RWPE1 (cell line): ENCODE measurements at regions not wholly inside any gene's neighbourhood (a gene's known extent, or its start where the extent isn't known, plus 50 kb on each side); places are given as distances from the start of the nearest gene placed in this dataset.

Experiments
- CTCF ChIA-PET: fragments of 350-600 bp; sonication (Branson Sonifier 250); formaldehyde crosslinking; extraction: SDS; loops from one replicate; lab custom pipeline; 2021; lab: Yijun Ruan, JAX
- POLR2A ChIA-PET: fragments of 400-600 bp; formaldehyde crosslinking; extraction: SDS; loops from one replicate; lab custom pipeline; 2020; ENCODE audit warnings: antibody characterized with exemption; ENCODE audit not compliant: low non-redundant PET; lab: Yijun Ruan, JAX
- DNase-seq: peaks from one replicate; pipeline ENCODE4 v3.0.0; 2012; ENCODE audit warnings: low spot score
- H3K27ac ChIP-seq: fragments of 450-650 bp; 2 replicates; pipeline ENCODE4 v1.5.1; 2017
- TF ChIP-seq, protein P1 (sequence below): fragments of 450-650 bp; conservative IDR thresholded peaks from 2 replicates; pipeline ENCODE4 v1.5.1; 2017; ENCODE audit warnings: low read depth, mild to moderate bottlenecking

DNA sequence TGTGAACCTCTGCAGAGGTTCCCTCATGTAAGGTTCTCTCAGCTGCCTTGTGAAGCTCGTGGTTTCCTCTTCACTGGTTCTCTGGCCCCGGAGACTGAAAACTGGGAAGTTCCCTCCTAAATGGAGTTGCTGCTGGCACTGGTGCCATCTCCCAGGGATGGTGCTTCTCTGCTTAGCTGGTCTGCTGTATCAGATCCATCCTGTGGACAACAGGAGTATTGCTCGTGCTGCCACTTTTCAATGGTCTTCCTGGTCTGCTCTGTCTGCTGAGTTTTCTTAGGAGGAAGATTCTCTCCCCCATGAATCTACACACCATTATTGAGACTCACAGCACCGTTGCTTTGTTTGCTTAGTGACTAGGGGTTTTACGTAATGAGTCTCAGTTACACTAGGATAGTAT lies 247.8 kb downstream of the OTUD1 start:
- TF ChIP-seq, protein P1, sequence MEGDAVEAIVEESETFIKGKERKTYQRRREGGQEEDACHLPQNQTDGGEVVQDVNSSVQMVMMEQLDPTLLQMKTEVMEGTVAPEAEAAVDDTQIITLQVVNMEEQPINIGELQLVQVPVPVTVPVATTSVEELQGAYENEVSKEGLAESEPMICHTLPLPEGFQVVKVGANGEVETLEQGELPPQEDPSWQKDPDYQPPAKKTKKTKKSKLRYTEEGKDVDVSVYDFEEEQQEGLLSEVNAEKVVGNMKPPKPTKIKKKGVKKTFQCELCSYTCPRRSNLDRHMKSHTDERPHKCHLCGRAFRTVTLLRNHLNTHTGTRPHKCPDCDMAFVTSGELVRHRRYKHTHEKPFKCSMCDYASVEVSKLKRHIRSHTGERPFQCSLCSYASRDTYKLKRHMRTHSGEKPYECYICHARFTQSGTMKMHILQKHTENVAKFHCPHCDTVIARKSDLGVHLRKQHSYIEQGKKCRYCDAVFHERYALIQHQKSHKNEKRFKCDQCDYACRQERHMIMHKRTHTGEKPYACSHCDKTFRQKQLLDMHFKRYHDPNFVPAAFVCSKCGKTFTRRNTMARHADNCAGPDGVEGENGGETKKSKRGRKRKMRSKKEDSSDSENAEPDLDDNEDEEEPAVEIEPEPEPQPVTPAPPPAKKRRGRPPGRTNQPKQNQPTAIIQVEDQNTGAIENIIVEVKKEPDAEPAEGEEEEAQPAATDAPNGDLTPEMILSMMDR = no peak
- DNase-seq = no peak
- H3K27ac ChIP-seq = no peak overlapping the region
- POLR2A ChIA-PET = no interaction called here
- CTCF ChIA-PET = no interaction called here

DNA sequence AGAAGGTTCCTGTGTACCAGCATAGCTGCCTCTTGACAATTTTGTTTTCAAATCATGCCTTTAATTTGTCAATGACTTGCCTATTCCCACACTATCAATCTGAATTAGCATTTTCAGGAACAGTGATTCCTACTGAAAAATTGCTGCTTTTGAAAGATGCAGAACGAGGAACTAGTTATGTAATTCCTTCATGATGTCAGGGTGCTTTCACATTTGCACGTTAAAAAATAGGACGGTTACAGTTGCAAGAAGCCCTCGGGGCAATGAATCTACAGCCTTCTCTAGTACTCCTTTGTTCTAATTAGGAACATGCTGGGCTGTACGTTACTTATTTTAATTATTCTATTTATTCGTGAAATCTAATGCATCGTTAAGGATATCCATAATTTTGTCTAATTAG lies 253.9 kb downstream of the OTUD1 start:
- ChIA-PET POLR2A (no interaction called here), CTCF (interaction anchor here (0.5 kb wide), 1 partner anchor 502 kb away, joined by 4 read pairs; no protein-coding TSS in a partner anchor)
- H3K27ac ChIP-seq = no peak overlapping the region
- DNase-seq = no peak
- TF ChIP-seq, protein P1 = no peak

DNA sequence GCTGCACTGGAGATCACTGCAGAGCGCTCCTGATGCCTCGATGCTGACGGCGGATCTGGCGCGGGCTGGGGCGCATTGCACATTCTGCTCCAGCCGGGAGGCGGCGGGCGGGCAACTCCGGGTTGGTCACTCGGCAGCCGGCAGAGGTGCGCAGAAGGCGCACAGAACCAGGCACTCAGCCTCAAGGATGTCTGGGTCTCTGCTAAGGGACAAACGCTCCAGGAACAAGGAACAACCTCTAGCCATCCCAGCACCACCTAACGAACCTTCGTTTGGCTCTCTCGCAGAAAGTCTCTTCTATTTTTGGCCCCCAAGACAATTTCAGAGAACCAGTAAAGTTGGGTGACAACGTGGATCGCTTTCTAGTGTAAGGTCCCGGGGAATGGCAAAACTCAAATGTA lies 254.6 kb downstream of the OTUD1 start:
- TF ChIP-seq, protein P1 = no peak
- ChIA-PET CTCF (no interaction called here), POLR2A (no interaction called here)
- H3K27ac ChIP-seq = no peak overlapping the region
- DNase-seq = no peak

DNA sequence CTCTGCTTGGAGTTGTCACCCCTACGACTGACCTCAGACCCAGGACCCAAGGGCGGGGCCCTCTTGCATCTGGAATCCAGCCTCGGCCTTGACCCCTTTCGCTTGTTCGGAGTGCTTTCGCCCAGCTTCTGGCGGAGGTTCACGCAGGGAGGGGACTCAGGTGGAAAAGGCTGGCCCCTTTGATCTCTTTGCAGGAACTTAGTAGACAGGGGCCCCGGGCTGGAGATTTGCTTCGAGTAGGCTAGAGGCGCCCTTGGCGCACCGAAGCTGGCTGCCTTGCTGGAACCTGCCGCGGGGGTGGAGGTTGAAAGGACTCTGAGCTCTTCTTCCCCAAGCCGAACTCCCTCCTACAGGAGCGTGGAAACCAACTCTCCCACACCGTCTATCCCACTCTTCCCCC lies 255.1 kb downstream of the OTUD1 start:
- TF ChIP-seq, protein P1 = no peak
- ChIA-PET CTCF (no interaction called here), POLR2A (no interaction called here)
- no peak overlapping the region for H3K27ac ChIP-seq
- DNase-seq = no peak

DNA sequence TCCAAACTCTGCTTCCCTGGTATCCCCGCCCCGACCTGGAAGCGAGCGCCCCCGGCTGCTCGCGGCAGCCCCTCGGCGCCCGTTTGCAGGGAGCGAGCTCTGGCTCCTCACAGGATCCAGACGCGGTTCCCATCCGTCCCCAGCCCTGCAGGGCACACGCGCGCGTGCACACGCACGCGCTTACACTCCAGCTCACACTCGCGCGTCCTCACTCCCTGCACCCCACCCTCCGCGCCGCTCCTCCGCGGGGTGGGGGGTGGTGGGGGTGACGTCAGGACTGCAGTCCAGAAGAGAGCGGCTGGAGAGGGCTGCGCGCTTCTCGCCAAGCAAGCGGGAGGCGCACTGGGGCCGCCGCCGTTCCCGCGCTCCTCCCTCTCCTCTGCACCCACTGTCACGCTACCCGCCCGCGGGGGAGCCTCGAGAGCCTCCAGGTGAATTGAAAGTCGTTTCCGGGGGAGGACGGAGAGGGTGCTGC lies 255.6 kb downstream of the OTUD1 start:
- TF ChIP-seq, protein P1 = no peak

DNA sequence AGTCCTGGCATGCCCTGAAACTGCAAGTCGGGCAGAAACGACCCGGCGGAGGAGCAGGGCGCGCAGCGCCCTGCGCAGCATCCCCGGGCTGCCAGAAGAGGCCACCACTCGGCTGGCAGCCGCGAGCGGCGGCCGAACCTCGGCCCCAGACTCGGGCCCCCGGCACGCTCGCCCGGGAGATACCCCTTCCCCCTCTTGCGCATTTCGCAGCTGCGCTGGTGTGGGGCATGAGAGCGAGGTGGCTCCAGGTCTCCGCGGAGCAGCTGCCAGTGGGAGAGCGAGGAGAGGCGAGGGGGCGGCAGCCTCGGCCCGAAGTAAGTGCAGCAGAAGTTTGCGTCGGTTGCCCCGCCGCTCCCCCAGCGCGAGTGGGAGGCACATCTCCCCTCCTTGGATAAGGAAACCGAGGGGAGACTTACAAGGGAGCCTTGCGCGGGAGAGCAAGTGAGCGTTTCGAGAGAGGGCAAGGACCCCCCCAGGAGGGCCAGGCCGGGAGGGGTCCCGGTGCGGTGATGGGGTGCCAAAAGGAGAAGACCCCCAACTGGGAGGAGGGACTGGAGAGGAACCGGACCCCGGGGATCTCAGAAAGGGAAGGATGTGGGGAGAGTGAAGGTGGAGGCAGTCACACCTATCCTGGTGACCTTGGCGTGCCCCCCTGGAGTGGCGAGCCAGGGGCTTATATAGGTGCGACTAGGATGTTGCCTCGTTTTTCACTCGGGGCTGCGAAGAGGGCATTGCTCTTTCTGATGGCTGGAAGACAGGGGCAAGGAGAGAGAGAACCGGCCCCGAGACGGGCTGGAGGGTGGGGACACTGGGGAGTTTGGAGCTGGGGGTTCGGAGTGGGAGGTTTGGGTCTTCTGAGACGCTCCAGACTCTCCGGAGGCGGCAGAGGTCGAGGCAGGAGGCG lies 256.3 kb downstream of the OTUD1 start:
- ChIA-PET CTCF (no interaction called here), POLR2A (no interaction called here)

More for the DNA sequence above, 255.6 kb downstream of the OTUD1 start:
- H3K27ac ChIP-seq = no peak overlapping the region
- CTCF ChIA-PET = no interaction called here
- POLR2A ChIA-PET = no interaction called here
- no peak for DNase-seq

More for the DNA sequence above, 256.3 kb downstream of the OTUD1 start:
- H3K27ac ChIP-seq = no peak overlapping the region
- no peak for DNase-seq
- TF ChIP-seq, protein P1 = no peak
